ENCODE measurements at regions not wholly inside any gene's neighbourhood (a gene's known extent, or its start where the extent isn't known, plus 50 kb on each side); places are given as distances from the start of the nearest gene placed in this dataset.
"Not testable (repeated sequence)": the region's sequence is repeated elsewhere in the genome, so short reads cannot be mapped to it uniquely, and the experiment has no call there.

GRCh38 chr6:49325891-49326290, 137.2 kb downstream of the MMUT start:
- H3K27ac ChIP-seq = no peak overlapping the region
- no peaks in the 10 kb centered on the region for H3K4me1 ChIP-seq
- no peak for TF ChIP-seq POLR2AphosphoS5 (IDR thresholded peaks at IDR 0.05)
- no peak for TF ChIP-seq POLR2A (IDR thresholded peaks at IDR 0.05)
- no peak for TF ChIP-seq CTCF (IDR thresholded peaks at IDR 0.05)
- no peaks in the 10 kb centered on the region for H3K27me3 ChIP-seq
- H3K9me3 ChIP-seq = no peaks in the 10 kb centered on the region
- no peak overlapping the region for H3K4me3 ChIP-seq
- H3K36me3 ChIP-seq = no peaks in the 10 kb centered on the region
- intact Hi-C loops (cut with DNase I; ENCODE audit: low total_unique reads) = no loop called here
- no peak for DNase-seq (ENCODE audit: low spot score in 2 of 2)

GRCh38 chr6:49322861-49323260, 140.2 kb downstream of the MMUT start:
- H3K9me3 ChIP-seq = no peaks in the 10 kb centered on the region
- no peaks in the 10 kb centered on the region for H3K27me3 ChIP-seq
- intact Hi-C loops (cut with DNase I; ENCODE audit: low total_unique reads) = no loop called here
- H3K36me3 ChIP-seq = no peaks in the 10 kb centered on the region
- no peak overlapping the region for H3K27ac ChIP-seq
- TF ChIP-seq POLR2A (IDR thresholded peaks at IDR 0.05) (no peak), CTCF (IDR thresholded peaks at IDR 0.05) (no peak), POLR2AphosphoS5 (IDR thresholded peaks at IDR 0.05) (no peak)
- DNase-seq (ENCODE audit: low spot score in 2 of 2) = no peak
- no peaks in the 10 kb centered on the region for H3K4me1 ChIP-seq
- no peak overlapping the region for H3K4me3 ChIP-seq

GRCh38 chr6:49321561-49322072, 141.4 kb downstream of the MMUT start:
- H3K4me1 ChIP-seq = no peaks in the 10 kb centered on the region
- H3K36me3 ChIP-seq = no peaks in the 10 kb centered on the region
- no peak for DNase-seq (ENCODE audit: low spot score in 2 of 2)
- intact Hi-C loops (cut with DNase I; ENCODE audit: low total_unique reads) = no loop called here
- H3K27ac ChIP-seq = no peak overlapping the region
- no peak overlapping the region for H3K4me3 ChIP-seq
- TF ChIP-seq CTCF (IDR thresholded peaks at IDR 0.05) = no peak
- TF ChIP-seq POLR2A (IDR thresholded peaks at IDR 0.05) = no peak
- TF ChIP-seq POLR2AphosphoS5 (IDR thresholded peaks at IDR 0.05) = no peak
- no peaks in the 10 kb centered on the region for H3K27me3 ChIP-seq
- H3K9me3 ChIP-seq = peaks cover 4% of the 10 kb centered on the region in 2 donors

GRCh38 chr6:49305010-49305409, 158.0 kb downstream of the MMUT start:
- Histone ChIP-seq H3K27ac (no peak overlapping the region), H3K36me3 (no peaks in the 10 kb centered on the region), H3K4me3 (no peak overlapping the region), H3K4me1 (no peaks in the 10 kb centered on the region), H3K9me3 (no peaks in the 10 kb centered on the region), H3K27me3 (no peaks in the 10 kb centered on the region)
- intact Hi-C loops (cut with DNase I; ENCODE audit: low total_unique reads) = no loop called here
- TF ChIP-seq CTCF (IDR thresholded peaks at IDR 0.05) (no peak), POLR2AphosphoS5 (IDR thresholded peaks at IDR 0.05) (no peak)
- no peak for DNase-seq (ENCODE audit: low spot score in 2 of 2)

GRCh38 chr6:49304393-49304792, 158.7 kb downstream of the MMUT start:
- DNase-seq (ENCODE audit: low spot score in 2 of 2); intact Hi-C loops (cut with DNase I; ENCODE audit: low total_unique reads); H3K36me3 ChIP-seq; H3K9me3 ChIP-seq; H3K27me3 ChIP-seq; H3K4me3 ChIP-seq; H3K27ac ChIP-seq; H3K4me1 ChIP-seq: not testable (repeated sequence)

GRCh38 chr6:49300911-49301310, 162.1 kb downstream of the MMUT start:
- Histone ChIP-seq H3K4me3 (no peak overlapping the region), H3K27ac (no peak overlapping the region), H3K36me3 (no peaks in the 10 kb centered on the region), H3K9me3 (no peaks in the 10 kb centered on the region), H3K4me1 (no peaks in the 10 kb centered on the region), H3K27me3 (no peaks in the 10 kb centered on the region)
- intact Hi-C loops (cut with DNase I; ENCODE audit: low total_unique reads) = no loop called here
- no peak for DNase-seq (ENCODE audit: low spot score in 2 of 2)
- TF ChIP-seq CTCF (IDR thresholded peaks at IDR 0.05) (no peak), POLR2AphosphoS5 (IDR thresholded peaks at IDR 0.05) (no peak), POLR2A (IDR thresholded peaks at IDR 0.05) (no peak)
